GM23248 (cell line): ENCODE measurements at regions not wholly inside any gene's neighbourhood (a gene's known extent, or its start where the extent isn't known, plus 50 kb on each side); places are given as distances from the start of the nearest gene placed in this dataset.

Experiments used
- EZH2 ChIP-seq: fragments of 200-600 bp; sonication (generic); IDR thresholded peaks from 2 replicates; pipeline ENCODE4 v1.6.1; 2018; ENCODE audit warnings: antibody characterized with exemption, mild to moderate bottlenecking; ENCODE audit not compliant: insufficient read depth, poor library complexity, severe bottlenecking
- EZH2phosphoT487 ChIP-seq: fragments of 200-600 bp; sonication (generic); IDR thresholded peaks from 2 replicates; pipeline ENCODE4 v1.6.1; 2018; ENCODE audit warnings: antibody characterized with exemption, moderate library complexity, mild to moderate bottlenecking, low read depth; ENCODE audit not compliant: insufficient read depth

DNA sequence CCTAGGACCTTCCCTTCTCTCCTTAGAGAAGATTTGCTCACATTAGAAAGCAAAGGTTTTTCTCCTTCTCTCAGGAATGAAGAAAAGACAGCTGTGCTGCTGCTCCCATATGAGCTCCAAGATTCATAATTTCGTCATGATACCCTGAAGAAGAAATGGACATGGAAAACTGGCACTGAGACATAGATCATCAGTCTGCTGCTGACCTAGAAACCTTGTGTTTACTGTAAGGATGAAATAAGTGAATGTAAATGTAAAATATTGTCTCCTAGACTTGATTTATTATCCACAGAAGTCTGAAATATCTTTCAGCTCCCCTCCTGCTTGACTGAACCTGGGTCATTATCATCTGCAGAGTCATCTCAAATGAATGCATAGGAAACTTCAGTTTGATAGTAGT is 77.9 kb downstream of the ZC3H11B start:
- TF ChIP-seq EZH2 (no peak), EZH2phosphoT487 (no peak)
